NB4 (cell line): ENCODE measurements at regions not wholly inside any gene's neighbourhood (a gene's known extent, or its start where the extent isn't known, plus 50 kb on each side); places are given as distances from the start of the nearest gene placed in this dataset.

Experiments used
- CTCF ChIP-seq: IDR thresholded peaks from one replicate; pipeline ENCODE4 v1.5.1; 2012; ENCODE audit warnings: low read depth, low read length
- POLR2A ChIP-seq: IDR thresholded peaks from 2 replicates; pipeline ENCODE4 v1.6.1; 2011; ENCODE audit warnings: mild to moderate bottlenecking; ENCODE audit not compliant: insufficient read length; ENCODE audit errors: extremely low read depth

GRCh38 chr21:16674949-16675348 is 837.9 kb upstream of the CXADR start:
- TF ChIP-seq CTCF: no peak
- TF ChIP-seq POLR2A: no peak
